HG02938 (cell line): ENCODE measurements at regions not wholly inside any gene's neighbourhood (a gene's known extent, or its start where the extent isn't known, plus 50 kb on each side); places are given as distances from the start of the nearest gene placed in this dataset.
"Not testable (repeated sequence)": the region's sequence is repeated elsewhere in the genome, so short reads cannot be mapped to it uniquely, and the experiment has no call there.

Source experiments
- ATAC-seq: cut with Tn5 transposase; IDR thresholded peaks from one replicate; pipeline ENCODE4 v1.9.1; 2021; ENCODE audit warnings: mild to moderate bottlenecking, moderate library complexity; ENCODE audit not compliant: unreplicated experiment

GRCh38 chr11:81220146-81220895, 1513.3 kb downstream of the FAM181B start:
- no peak for ATAC-seq

- ATAC-seq, result no peak
These were observed 1514.0 kb downstream of the FAM181B start for GRCh38 chr11:81219661-81220060.

GRCh38 chr11:81218440-81218839, 1515.2 kb downstream of the FAM181B start:
- no peak for ATAC-seq

GRCh38 chr11:81211050-81211449, 1522.6 kb downstream of the FAM181B start:
- ATAC-seq, result no peak

GRCh38 chr11:81207421-81208054, 1526.1 kb downstream of the FAM181B start:
- no peak for ATAC-seq

GRCh38 chr11:81203876-81204275, 1529.8 kb downstream of the FAM181B start:
- no peak for ATAC-seq

- no peak for ATAC-seq
These were observed 1536.3 kb downstream of the FAM181B start for GRCh38 chr11:81197396-81197795.

GRCh38 chr11:81192516-81192915, 1541.1 kb downstream of the FAM181B start:
- ATAC-seq, result no peak

GRCh38 chr11:81190546-81190945, 1543.1 kb downstream of the FAM181B start:
- ATAC-seq, result no peak

GRCh38 chr11:81187033-81187432, 1546.6 kb downstream of the FAM181B start:
- not testable (repeated sequence) for ATAC-seq

GRCh38 chr11:81174646-81175330, 1558.9 kb downstream of the FAM181B start:
- no peak for ATAC-seq

GRCh38 chr11:81165164-81165563, 1568.5 kb downstream of the FAM181B start:
- ATAC-seq, result no peak

GRCh38 chr11:81159900-81160299, 1573.8 kb downstream of the FAM181B start:
- no peak for ATAC-seq

GRCh38 chr11:81135570-81135969, 1598.1 kb downstream of the FAM181B start:
- no peak for ATAC-seq

- ATAC-seq, result no peak
These were observed 1604.0 kb downstream of the FAM181B start for GRCh38 chr11:81129618-81130017.

- no peak for ATAC-seq
These were observed 1620.9 kb downstream of the FAM181B start for GRCh38 chr11:81112718-81113117.

GRCh38 chr11:81104051-81104450, 1629.6 kb downstream of the FAM181B start:
- ATAC-seq, result no peak

- ATAC-seq, result no peak
These were observed 1635.2 kb downstream of the FAM181B start for GRCh38 chr11:81098471-81098870.

- ATAC-seq, result no peak
These were observed 1641.1 kb downstream of the FAM181B start for GRCh38 chr11:81092522-81092921.

- ATAC-seq, result no peak
These were observed 1644.4 kb downstream of the FAM181B start for GRCh38 chr11:81089242-81089641.

GRCh38 chr11:81080476-81080875, 1639.6 kb upstream of the TENM4 start:
- ATAC-seq, result no peak

GRCh38 chr11:81072273-81072672, 1631.4 kb upstream of the TENM4 start:
- ATAC-seq, result no peak
